ENCODE measurements at regions not wholly inside any gene's neighbourhood (a gene's known extent, or its start where the extent isn't known, plus 50 kb on each side); places are given as distances from the start of the nearest gene placed in this dataset.

- intact Hi-C loops (cut with DNase I), result no loop called here
- Histone ChIP-seq H3K36me3 (ENCODE audit: insufficient read depth in 1 of 2, low read depth in 1 of 2) (no peaks in the 10 kb centered on the region), H3K27me3 (ENCODE audit: insufficient read depth in 3 of 3, low read length in 2 of 3) (no peaks in the 10 kb centered on the region), H3K27ac (no peak overlapping the region), H3K4me1 (no peaks in the 10 kb centered on the region), H3K9me3 (no peaks in the 10 kb centered on the region), H3K4me3 (no peak overlapping the region)
- DNase-seq (no peak), ATAC-seq (no peak)
- TF ChIP-seq, protein P1, sequence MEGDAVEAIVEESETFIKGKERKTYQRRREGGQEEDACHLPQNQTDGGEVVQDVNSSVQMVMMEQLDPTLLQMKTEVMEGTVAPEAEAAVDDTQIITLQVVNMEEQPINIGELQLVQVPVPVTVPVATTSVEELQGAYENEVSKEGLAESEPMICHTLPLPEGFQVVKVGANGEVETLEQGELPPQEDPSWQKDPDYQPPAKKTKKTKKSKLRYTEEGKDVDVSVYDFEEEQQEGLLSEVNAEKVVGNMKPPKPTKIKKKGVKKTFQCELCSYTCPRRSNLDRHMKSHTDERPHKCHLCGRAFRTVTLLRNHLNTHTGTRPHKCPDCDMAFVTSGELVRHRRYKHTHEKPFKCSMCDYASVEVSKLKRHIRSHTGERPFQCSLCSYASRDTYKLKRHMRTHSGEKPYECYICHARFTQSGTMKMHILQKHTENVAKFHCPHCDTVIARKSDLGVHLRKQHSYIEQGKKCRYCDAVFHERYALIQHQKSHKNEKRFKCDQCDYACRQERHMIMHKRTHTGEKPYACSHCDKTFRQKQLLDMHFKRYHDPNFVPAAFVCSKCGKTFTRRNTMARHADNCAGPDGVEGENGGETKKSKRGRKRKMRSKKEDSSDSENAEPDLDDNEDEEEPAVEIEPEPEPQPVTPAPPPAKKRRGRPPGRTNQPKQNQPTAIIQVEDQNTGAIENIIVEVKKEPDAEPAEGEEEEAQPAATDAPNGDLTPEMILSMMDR (IDR thresholded peaks at IDR 0.05), result no peak
- 94 to 97% (median 94%) methylated on average over 2 of the region's 2 CpGs for WGBS, 3 donors
Observed at GRCh38 chr1:87714278-87714677, 385.6 kb downstream of the LMO4 start.

- 68 to 76% (median 75%) methylated on average over 3 of the region's 3 CpGs for WGBS, 3 donors
- H3K27ac ChIP-seq, result no peak overlapping the region
- intact Hi-C loops (cut with DNase I), result loop anchor here in 1 of 2 donors (5.0 kb wide), 1 partner anchor 1577 kb away; no protein-coding TSS in a partner anchor
- DNase-seq (no peak), ATAC-seq (no peak)
- H3K27me3 ChIP-seq (ENCODE audit: insufficient read depth in 3 of 3, low read length in 2 of 3), result no peaks in the 10 kb centered on the region
- no peak overlapping the region for H3K4me3 ChIP-seq
- H3K4me1 ChIP-seq, result no peaks in the 10 kb centered on the region
- TF ChIP-seq, protein P1 (IDR thresholded peaks at IDR 0.05), result no peak
- no peaks in the 10 kb centered on the region for H3K9me3 ChIP-seq
- no peaks in the 10 kb centered on the region for H3K36me3 ChIP-seq (ENCODE audit: insufficient read depth in 1 of 2, low read depth in 1 of 2)
Observed at GRCh38 chr1:87715052-87715451, 386.4 kb downstream of the LMO4 start.

DNA sequence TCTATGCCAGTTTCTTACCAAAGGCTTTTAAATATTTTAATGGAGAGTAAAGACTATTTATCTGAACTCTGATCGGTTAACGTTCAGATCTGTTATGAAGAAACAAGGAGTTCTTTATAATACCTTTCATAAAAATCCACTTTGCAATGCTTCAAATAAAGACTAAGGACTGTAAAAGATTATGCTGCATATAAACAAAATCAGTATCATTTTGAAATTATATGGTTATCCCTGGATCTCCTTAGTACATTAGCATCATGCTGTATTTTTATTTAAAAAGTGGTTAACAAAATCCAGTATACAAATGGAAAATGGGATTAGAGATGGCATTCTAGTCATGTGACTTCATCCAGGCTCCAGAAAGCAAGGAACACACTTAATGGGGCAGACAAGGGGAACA lies 386.8 kb downstream of the LMO4 start:
- Histone ChIP-seq H3K27me3 (ENCODE audit: insufficient read depth in 3 of 3, low read length in 2 of 3) (no peaks in the 10 kb centered on the region), H3K4me3 (no peak overlapping the region), H3K4me1 (no peaks in the 10 kb centered on the region), H3K9me3 (no peaks in the 10 kb centered on the region), H3K36me3 (ENCODE audit: insufficient read depth in 1 of 2, low read depth in 1 of 2) (no peaks in the 10 kb centered on the region), H3K27ac (no peak overlapping the region)
- TF ChIP-seq, protein P1 (IDR thresholded peaks at IDR 0.05), result no peak
- DNase-seq (no peak), ATAC-seq (no peak)
- intact Hi-C loops (cut with DNase I), result loop anchor here in 1 of 2 donors (5.0 kb wide), 1 partner anchor 1577 kb away; no protein-coding TSS in a partner anchor
- 39 to 60% (median 56%) methylated on average over 2 of the region's 2 CpGs for WGBS, 3 donors

- intact Hi-C loops (cut with DNase I), result loop anchor here in 1 of 2 donors (5.0 kb wide), 1 partner anchor 1575 kb away; no protein-coding TSS in a partner anchor
- WGBS, 3 donors, result 80 to 90% (median 81%) methylated on average over 2 of the region's 2 CpGs
- no peaks in the 10 kb centered on the region for H3K9me3 ChIP-seq
Observed at GRCh38 chr1:87717157-87717670, 388.5 kb downstream of the LMO4 start.

More at GRCh38 chr1:87717157-87717670, 388.5 kb downstream of the LMO4 start:
- Histone ChIP-seq H3K4me3 (no peak overlapping the region), H3K4me1 (no peaks in the 10 kb centered on the region), H3K27me3 (ENCODE audit: insufficient read depth in 3 of 3, low read length in 2 of 3) (no peaks in the 10 kb centered on the region), H3K36me3 (ENCODE audit: insufficient read depth in 1 of 2, low read depth in 1 of 2) (no peaks in the 10 kb centered on the region), H3K27ac (no peak overlapping the region)
- TF ChIP-seq, protein P1 (IDR thresholded peaks at IDR 0.05), result no peak
- DNase-seq, result no peak
- ATAC-seq, result no peak
